ENCODE measurements at regions not wholly inside any gene's neighbourhood (a gene's known extent, or its start where the extent isn't known, plus 50 kb on each side); places are given as distances from the start of the nearest gene placed in this dataset.

GRCh38 chr15:29532296-29532695, 262.7 kb upstream of the NSMCE3 start:
- no peaks in the 10 kb centered on the region for H3K4me1 ChIP-seq
- no peaks in the 10 kb centered on the region for H3K36me3 ChIP-seq
- in situ Hi-C loops (cut with MboI; ENCODE audit: low pct_ligation_motif_present in 1 of 4, low pct_unique_long_range_greater_than_20kb in 1 of 4, low sequenced_read_pairs in 3 of 4) = no loop called here
- H3K4me3 ChIP-seq = no peak overlapping the region
- no peak for DNase-seq
- H3K9me3 ChIP-seq = no peaks in the 10 kb centered on the region
- H3K27ac ChIP-seq = no peak overlapping the region
- intact Hi-C loops (cut with DNase I; ENCODE audit: low total_unique reads) = loop anchor here (5.0 kb wide), 1 partner anchor 85 kb away; no protein-coding TSS in a partner anchor
- no peaks in the 10 kb centered on the region for H3K27me3 ChIP-seq
- WGBS, 2 donors (ENCODE audit: low coverage in 1 of 2) = 73 to 82% methylated on average over 1 of the region's 1 CpG
- no peak for TF ChIP-seq POLR2A (IDR thresholded peaks at IDR 0.05)
- TF ChIP-seq CTCF (IDR thresholded peaks at IDR 0.05) = no peak
- TF ChIP-seq POLR2AphosphoS5 (IDR thresholded peaks at IDR 0.05) = no peak
- TF ChIP-seq EP300 (IDR thresholded peaks at IDR 0.05; ENCODE audit: low read depth) = no peak

GRCh38 chr15:29530966-29531365, 261.3 kb upstream of the NSMCE3 start:
- Histone ChIP-seq H3K27ac (no peak overlapping the region), H3K27me3 (no peaks in the 10 kb centered on the region), H3K36me3 (no peaks in the 10 kb centered on the region), H3K4me3 (no peak overlapping the region), H3K4me1 (no peaks in the 10 kb centered on the region), H3K9me3 (no peaks in the 10 kb centered on the region)
- 82 to 84% methylated on average over 6 to 9 of the region's 9 CpGs for WGBS, 2 donors (ENCODE audit: low coverage in 1 of 2)
- intact Hi-C loops (cut with DNase I; ENCODE audit: low total_unique reads) (loop anchor here (5.0 kb wide), 1 partner anchor 84 kb away; no protein-coding TSS in a partner anchor), in situ Hi-C loops (cut with MboI; ENCODE audit: low pct_ligation_motif_present in 1 of 4, low pct_unique_long_range_greater_than_20kb in 1 of 4, low sequenced_read_pairs in 3 of 4) (no loop called here)
- TF ChIP-seq EP300 (IDR thresholded peaks at IDR 0.05; ENCODE audit: low read depth) = no peak
- TF ChIP-seq POLR2AphosphoS5 (IDR thresholded peaks at IDR 0.05) = no peak
- TF ChIP-seq CTCF (IDR thresholded peaks at IDR 0.05) = no peak
- no peak for DNase-seq

GRCh38 chr15:29529043-29529442, 259.4 kb upstream of the NSMCE3 start:
- Histone ChIP-seq H3K36me3 (no peaks in the 10 kb centered on the region), H3K4me3 (no peak overlapping the region), H3K9me3 (no peaks in the 10 kb centered on the region), H3K27me3 (no peaks in the 10 kb centered on the region), H3K27ac (no peak overlapping the region), H3K4me1 (no peaks in the 10 kb centered on the region)
- DNase-seq = no peak
- intact Hi-C loops (cut with DNase I; ENCODE audit: low total_unique reads) = no loop called here
- 75% methylated on average over 3 of the region's 3 CpGs; no CpG with 5 or more reads in 1 of the 2 donors for WGBS, 2 donors (ENCODE audit: low coverage in 1 of 2)
- TF ChIP-seq EP300 (IDR thresholded peaks at IDR 0.05; ENCODE audit: low read depth) = no peak
- no peak for TF ChIP-seq POLR2A (IDR thresholded peaks at IDR 0.05)
- no peak for TF ChIP-seq CTCF (IDR thresholded peaks at IDR 0.05)
- no peak for TF ChIP-seq POLR2AphosphoS5 (IDR thresholded peaks at IDR 0.05)
- in situ Hi-C loops (cut with MboI; ENCODE audit: low pct_ligation_motif_present in 1 of 4, low pct_unique_long_range_greater_than_20kb in 1 of 4, low sequenced_read_pairs in 3 of 4) = no loop called here

GRCh38 chr15:29528276-29528675, 258.7 kb upstream of the NSMCE3 start:
- Histone ChIP-seq H3K36me3 (no peaks in the 10 kb centered on the region), H3K9me3 (no peaks in the 10 kb centered on the region), H3K4me3 (no peak overlapping the region), H3K4me1 (no peaks in the 10 kb centered on the region), H3K27me3 (no peaks in the 10 kb centered on the region), H3K27ac (no peak overlapping the region)
- intact Hi-C loops (cut with DNase I; ENCODE audit: low total_unique reads) (no loop called here), in situ Hi-C loops (cut with MboI; ENCODE audit: low pct_ligation_motif_present in 1 of 4, low pct_unique_long_range_greater_than_20kb in 1 of 4, low sequenced_read_pairs in 3 of 4) (no loop called here)
- DNase-seq = no peak
- 71 to 75% methylated on average over 1 of the region's 1 CpG for WGBS, 2 donors (ENCODE audit: low coverage in 1 of 2)
- TF ChIP-seq EP300 (IDR thresholded peaks at IDR 0.05; ENCODE audit: low read depth) (no peak), POLR2A (IDR thresholded peaks at IDR 0.05) (no peak), POLR2AphosphoS5 (IDR thresholded peaks at IDR 0.05) (no peak), CTCF (IDR thresholded peaks at IDR 0.05) (no peak)
